ENCODE measurements at regions not wholly inside any gene's neighbourhood (a gene's known extent, or its start where the extent isn't known, plus 50 kb on each side); places are given as distances from the start of the nearest gene placed in this dataset.

DNA sequence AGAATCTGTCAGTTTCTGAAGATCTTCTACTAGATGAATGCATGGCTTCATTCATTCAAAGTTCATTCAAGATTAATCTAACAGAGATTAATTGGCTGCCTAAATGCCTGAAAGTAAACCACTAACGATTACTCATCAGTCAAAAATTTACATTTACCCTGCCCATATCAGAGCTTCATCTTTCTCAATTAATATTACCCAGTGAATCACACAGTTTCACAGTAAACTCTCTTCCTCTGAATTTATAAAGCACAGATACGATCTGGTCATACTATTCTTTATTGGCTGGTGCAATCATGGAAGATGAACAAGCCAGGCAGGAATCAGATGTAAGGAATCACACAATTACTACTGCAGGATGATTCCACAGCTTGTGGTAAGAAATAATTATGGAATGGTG lies 377.7 kb downstream of the SLC16A7 start:
- Histone ChIP-seq H3K4me3 (ENCODE audit: low read depth, low read length) (no peak overlapping the region), H3K4me1 (ENCODE audit: control insufficient read depth, insufficient read depth, low read length) (no peaks in the 10 kb centered on the region), H3K9me3 (ENCODE audit: control insufficient read depth, insufficient read depth, low read depth, low read length) (no peaks in the 10 kb centered on the region), H3K27ac (ENCODE audit: extremely low read depth, low read depth, low read length) (no peak overlapping the region), H3K36me3 (ENCODE audit: control insufficient read depth in 2 of 2, insufficient read depth in 1 of 2, low read length in 2 of 2) (no peaks in the 10 kb centered on the region)
- ChIA-PET POLR2A (no interaction called here), CTCF (no interaction called here)
- no peak for TF ChIP-seq ZNF175 (tag by site-specific recombination; IDR thresholded peaks at IDR 0.05)
- TF ChIP-seq ZNF449 (tag by site-specific recombination; IDR thresholded peaks at IDR 0.05): no peak
- TF ChIP-seq HOXC10 (CRISPR knock-in tag; IDR thresholded peaks at IDR 0.05): no peak
- no peak for TF ChIP-seq ZNF341 (tag by site-specific recombination; IDR thresholded peaks at IDR 0.05; ENCODE audit: low read depth)
- TF ChIP-seq ZNF302 (tag by site-specific recombination; IDR thresholded peaks at IDR 0.05; ENCODE audit: low read depth): no peak
- TF ChIP-seq ZNF24 (tag by site-specific recombination; IDR thresholded peaks at IDR 0.05): no peak
- TF ChIP-seq ZNF114 (tag by site-specific recombination; IDR thresholded peaks at IDR 0.05): no peak
- no peak for TF ChIP-seq ZBTB6 (tag by site-specific recombination; IDR thresholded peaks at IDR 0.05)
- no peak for TF ChIP-seq ZNF155 (tag by site-specific recombination; IDR thresholded peaks at IDR 0.05)
- no peak for TF ChIP-seq ZNF585B (tag by site-specific recombination; IDR thresholded peaks at IDR 0.05)

- H3K4me1 ChIP-seq (ENCODE audit: control insufficient read depth, insufficient read depth, low read length): no peaks in the 10 kb centered on the region
- H3K27ac ChIP-seq (ENCODE audit: extremely low read depth, low read depth, low read length): no peak overlapping the region
- ChIA-PET CTCF (no interaction called here), POLR2A (no interaction called here)
- no peak overlapping the region for H3K4me3 ChIP-seq (ENCODE audit: low read depth, low read length)
- H3K36me3 ChIP-seq (ENCODE audit: control insufficient read depth in 2 of 2, insufficient read depth in 1 of 2, low read length in 2 of 2): no peaks in the 10 kb centered on the region
- H3K9me3 ChIP-seq (ENCODE audit: control insufficient read depth, insufficient read depth, low read depth, low read length): no peaks in the 10 kb centered on the region
- TF ChIP-seq, protein P1, sequence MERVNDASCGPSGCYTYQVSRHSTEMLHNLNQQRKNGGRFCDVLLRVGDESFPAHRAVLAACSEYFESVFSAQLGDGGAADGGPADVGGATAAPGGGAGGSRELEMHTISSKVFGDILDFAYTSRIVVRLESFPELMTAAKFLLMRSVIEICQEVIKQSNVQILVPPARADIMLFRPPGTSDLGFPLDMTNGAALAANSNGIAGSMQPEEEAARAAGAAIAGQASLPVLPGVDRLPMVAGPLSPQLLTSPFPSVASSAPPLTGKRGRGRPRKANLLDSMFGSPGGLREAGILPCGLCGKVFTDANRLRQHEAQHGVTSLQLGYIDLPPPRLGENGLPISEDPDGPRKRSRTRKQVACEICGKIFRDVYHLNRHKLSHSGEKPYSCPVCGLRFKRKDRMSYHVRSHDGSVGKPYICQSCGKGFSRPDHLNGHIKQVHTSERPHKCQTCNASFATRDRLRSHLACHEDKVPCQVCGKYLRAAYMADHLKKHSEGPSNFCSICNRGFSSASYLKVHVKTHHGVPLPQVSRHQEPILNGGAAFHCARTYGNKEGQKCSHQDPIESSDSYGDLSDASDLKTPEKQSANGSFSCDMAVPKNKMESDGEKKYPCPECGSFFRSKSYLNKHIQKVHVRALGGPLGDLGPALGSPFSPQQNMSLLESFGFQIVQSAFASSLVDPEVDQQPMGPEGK (tag by site-specific recombination; IDR thresholded peaks at IDR 0.05): no peak
- TF ChIP-seq ZNF473 (tag by site-specific recombination; IDR thresholded peaks at IDR 0.05) (no peak), ZNF654 (tag by site-specific recombination; IDR thresholded peaks at IDR 0.05; ENCODE audit: low read depth) (no peak), ZNF843 (tag by site-specific recombination; IDR thresholded peaks at IDR 0.05) (no peak), ZNF501 (tag by site-specific recombination; IDR thresholded peaks at IDR 0.05) (no peak), KLF7 (tag by site-specific recombination; IDR thresholded peaks at IDR 0.05; ENCODE audit: borderline replicate concordance) (no peak), ZNF426 (tag by site-specific recombination; IDR thresholded peaks at IDR 0.05) (no peak), OSR2 (tag by site-specific recombination; IDR thresholded peaks at IDR 0.05) (no peak), ZNF768 (tag by site-specific recombination; IDR thresholded peaks at IDR 0.05) (no peak)
- TF ChIP-seq, protein P2, sequence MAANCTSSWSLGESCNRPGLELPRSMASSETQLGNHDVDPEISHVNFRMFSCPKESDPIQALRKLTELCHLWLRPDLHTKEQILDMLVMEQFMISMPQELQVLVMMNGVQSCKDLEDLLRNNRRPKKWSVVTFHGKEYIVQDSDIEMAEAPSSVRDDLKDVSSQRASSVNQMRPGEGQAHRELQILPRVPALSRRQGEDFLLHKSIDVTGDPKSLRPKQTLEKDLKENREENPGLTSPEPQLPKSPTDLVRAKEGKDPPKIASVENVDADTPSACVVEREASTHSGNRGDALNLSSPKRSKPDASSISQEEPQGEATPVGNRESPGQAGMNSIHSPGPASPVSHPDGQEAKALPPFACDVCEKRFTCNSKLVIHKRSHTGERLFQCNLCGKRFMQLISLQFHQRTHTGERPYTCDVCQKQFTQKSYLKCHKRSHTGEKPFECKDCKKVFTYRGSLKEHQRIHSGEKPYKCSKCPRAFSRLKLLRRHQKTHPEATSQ (tag by site-specific recombination; IDR thresholded peaks at IDR 0.05): no peak
- TF ChIP-seq, protein P3, sequence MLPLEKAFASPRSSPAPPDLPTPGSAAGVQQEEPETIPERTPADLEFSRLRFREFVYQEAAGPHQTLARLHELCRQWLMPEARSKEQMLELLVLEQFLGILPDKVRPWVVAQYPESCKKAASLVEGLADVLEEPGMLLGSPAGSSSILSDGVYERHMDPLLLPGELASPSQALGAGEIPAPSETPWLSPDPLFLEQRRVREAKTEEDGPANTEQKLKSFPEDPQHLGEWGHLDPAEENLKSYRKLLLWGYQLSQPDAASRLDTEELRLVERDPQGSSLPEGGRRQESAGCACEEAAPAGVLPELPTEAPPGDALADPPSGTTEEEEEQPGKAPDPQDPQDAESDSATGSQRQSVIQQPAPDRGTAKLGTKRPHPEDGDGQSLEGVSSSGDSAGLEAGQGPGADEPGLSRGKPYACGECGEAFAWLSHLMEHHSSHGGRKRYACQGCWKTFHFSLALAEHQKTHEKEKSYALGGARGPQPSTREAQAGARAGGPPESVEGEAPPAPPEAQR (tag by site-specific recombination; IDR thresholded peaks at IDR 0.05): no peak
- TF ChIP-seq, protein P4, sequence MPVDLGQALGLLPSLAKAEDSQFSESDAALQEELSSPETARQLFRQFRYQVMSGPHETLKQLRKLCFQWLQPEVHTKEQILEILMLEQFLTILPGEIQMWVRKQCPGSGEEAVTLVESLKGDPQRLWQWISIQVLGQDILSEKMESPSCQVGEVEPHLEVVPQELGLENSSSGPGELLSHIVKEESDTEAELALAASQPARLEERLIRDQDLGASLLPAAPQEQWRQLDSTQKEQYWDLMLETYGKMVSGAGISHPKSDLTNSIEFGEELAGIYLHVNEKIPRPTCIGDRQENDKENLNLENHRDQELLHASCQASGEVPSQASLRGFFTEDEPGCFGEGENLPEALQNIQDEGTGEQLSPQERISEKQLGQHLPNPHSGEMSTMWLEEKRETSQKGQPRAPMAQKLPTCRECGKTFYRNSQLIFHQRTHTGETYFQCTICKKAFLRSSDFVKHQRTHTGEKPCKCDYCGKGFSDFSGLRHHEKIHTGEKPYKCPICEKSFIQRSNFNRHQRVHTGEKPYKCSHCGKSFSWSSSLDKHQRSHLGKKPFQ (tag by site-specific recombination; IDR thresholded peaks at IDR 0.05): no peak
- TF ChIP-seq, protein P5, sequence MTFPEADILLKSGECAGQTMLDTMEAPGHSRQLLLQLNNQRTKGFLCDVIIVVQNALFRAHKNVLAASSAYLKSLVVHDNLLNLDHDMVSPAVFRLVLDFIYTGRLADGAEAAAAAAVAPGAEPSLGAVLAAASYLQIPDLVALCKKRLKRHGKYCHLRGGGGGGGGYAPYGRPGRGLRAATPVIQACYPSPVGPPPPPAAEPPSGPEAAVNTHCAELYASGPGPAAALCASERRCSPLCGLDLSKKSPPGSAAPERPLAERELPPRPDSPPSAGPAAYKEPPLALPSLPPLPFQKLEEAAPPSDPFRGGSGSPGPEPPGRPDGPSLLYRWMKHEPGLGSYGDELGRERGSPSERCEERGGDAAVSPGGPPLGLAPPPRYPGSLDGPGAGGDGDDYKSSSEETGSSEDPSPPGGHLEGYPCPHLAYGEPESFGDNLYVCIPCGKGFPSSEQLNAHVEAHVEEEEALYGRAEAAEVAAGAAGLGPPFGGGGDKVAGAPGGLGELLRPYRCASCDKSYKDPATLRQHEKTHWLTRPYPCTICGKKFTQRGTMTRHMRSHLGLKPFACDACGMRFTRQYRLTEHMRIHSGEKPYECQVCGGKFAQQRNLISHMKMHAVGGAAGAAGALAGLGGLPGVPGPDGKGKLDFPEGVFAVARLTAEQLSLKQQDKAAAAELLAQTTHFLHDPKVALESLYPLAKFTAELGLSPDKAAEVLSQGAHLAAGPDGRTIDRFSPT (tag by site-specific recombination; IDR thresholded peaks at IDR 0.05): no peak
Measured at GRCh38 chr12:59977779-59978178, 381.9 kb downstream of the SLC16A7 start.

Measured in HEK293 (cell line).